ENCODE measurements at regions not wholly inside any gene's neighbourhood (a gene's known extent, or its start where the extent isn't known, plus 50 kb on each side); places are given as distances from the start of the nearest gene placed in this dataset.
"Not testable (repeated sequence)": the region's sequence is repeated elsewhere in the genome, so short reads cannot be mapped to it uniquely, and the experiment has no call there.

- H3K4me2 ChIP-seq; H3K4me3 Mint-ChIP-seq; H3K27ac Mint-ChIP-seq; H3K36me3 Mint-ChIP-seq; H4K20me1 ChIP-seq (ENCODE audit: low read depth); H3K9me3 Mint-ChIP-seq; H3K79me2 ChIP-seq (ENCODE audit: low read depth); H3K27me3 Mint-ChIP-seq (ENCODE audit: insufficient read depth, low read depth); H3K9me3 ChIP-seq (ENCODE audit: low read depth); H3K36me3 ChIP-seq; H3K4me1 ChIP-seq; H3F3A ChIP-seq (ENCODE audit: low read depth); H2AFZ ChIP-seq (replicated peaks); DNase-seq (ENCODE audit: low spot score); H3K27ac ChIP-seq; H3K4me3 ChIP-seq; H3K27me3 ChIP-seq; H3K4me1 Mint-ChIP-seq; H3K9ac ChIP-seq: not testable (repeated sequence)
These were observed 185.0 kb downstream of the NPIPA7 start for GRCh38 chr16:16563962-16564361.

GRCh38 chr16:16565326-16565725, 186.4 kb downstream of the NPIPA7 start:
- not testable (repeated sequence) for H3K79me2 ChIP-seq (ENCODE audit: low read depth); H3K9me3 ChIP-seq (ENCODE audit: low read depth); H3K4me3 Mint-ChIP-seq; H3K27ac ChIP-seq; H3F3A ChIP-seq (ENCODE audit: low read depth); H3K9ac ChIP-seq; H3K27me3 ChIP-seq; H3K9me3 Mint-ChIP-seq; H3K4me2 ChIP-seq; H3K4me1 ChIP-seq; H3K27ac Mint-ChIP-seq; H3K27me3 Mint-ChIP-seq (ENCODE audit: insufficient read depth, low read depth); H3K36me3 ChIP-seq; H3K4me1 Mint-ChIP-seq; DNase-seq (ENCODE audit: low spot score); H2AFZ ChIP-seq (replicated peaks); H4K20me1 ChIP-seq (ENCODE audit: low read depth); H3K4me3 ChIP-seq; H3K36me3 Mint-ChIP-seq

GRCh38 chr16:16570055-16570454, 191.1 kb downstream of the NPIPA7 start:
- H3K4me3 ChIP-seq; DNase-seq (ENCODE audit: low spot score); H3K9me3 ChIP-seq (ENCODE audit: low read depth); H2AFZ ChIP-seq (replicated peaks); H3K27me3 Mint-ChIP-seq (ENCODE audit: insufficient read depth, low read depth); H3K27ac Mint-ChIP-seq; H3K4me1 ChIP-seq; H3K36me3 Mint-ChIP-seq; H3K36me3 ChIP-seq; H3K4me2 ChIP-seq; H3K4me1 Mint-ChIP-seq; H3K9me3 Mint-ChIP-seq; H3K27ac ChIP-seq; H3K9ac ChIP-seq; H3K27me3 ChIP-seq; H3F3A ChIP-seq (ENCODE audit: low read depth); H3K4me3 Mint-ChIP-seq; H4K20me1 ChIP-seq (ENCODE audit: low read depth); H3K79me2 ChIP-seq (ENCODE audit: low read depth): not testable (repeated sequence)

- not testable (repeated sequence) for H3K27ac ChIP-seq; H3K9me3 Mint-ChIP-seq; H3K4me1 ChIP-seq; H3K4me3 ChIP-seq; H3K4me2 ChIP-seq; H3K27ac Mint-ChIP-seq; H3F3A ChIP-seq (ENCODE audit: low read depth); H3K36me3 ChIP-seq; DNase-seq (ENCODE audit: low spot score); H3K9me3 ChIP-seq (ENCODE audit: low read depth); H3K4me3 Mint-ChIP-seq; H3K79me2 ChIP-seq (ENCODE audit: low read depth); H2AFZ ChIP-seq (replicated peaks); H3K36me3 Mint-ChIP-seq; H3K4me1 Mint-ChIP-seq; H3K9ac ChIP-seq; H3K27me3 Mint-ChIP-seq (ENCODE audit: insufficient read depth, low read depth); H3K27me3 ChIP-seq; H4K20me1 ChIP-seq (ENCODE audit: low read depth)
These were observed 191.9 kb downstream of the NPIPA7 start for GRCh38 chr16:16570874-16571273.

- not testable (repeated sequence) for H3K36me3 ChIP-seq; H3K36me3 Mint-ChIP-seq; H3K4me2 ChIP-seq; H3K4me3 Mint-ChIP-seq; H3K9me3 ChIP-seq (ENCODE audit: low read depth); H3K27me3 Mint-ChIP-seq (ENCODE audit: insufficient read depth, low read depth); H3K4me1 ChIP-seq; H2AFZ ChIP-seq (replicated peaks); H3F3A ChIP-seq (ENCODE audit: low read depth); H3K27ac ChIP-seq; H3K9me3 Mint-ChIP-seq; H3K27ac Mint-ChIP-seq; H3K27me3 ChIP-seq; H3K79me2 ChIP-seq (ENCODE audit: low read depth); H3K9ac ChIP-seq; H3K4me1 Mint-ChIP-seq; H4K20me1 ChIP-seq (ENCODE audit: low read depth); DNase-seq (ENCODE audit: low spot score); H3K4me3 ChIP-seq
These were observed 193.3 kb downstream of the NPIPA7 start for GRCh38 chr16:16572130-16572774.

- not testable (repeated sequence) for H3K79me2 ChIP-seq (ENCODE audit: low read depth); H3K27me3 Mint-ChIP-seq (ENCODE audit: insufficient read depth, low read depth); H3K36me3 ChIP-seq; H3K4me2 ChIP-seq; H3K9me3 ChIP-seq (ENCODE audit: low read depth); H3K4me1 Mint-ChIP-seq; H3K9me3 Mint-ChIP-seq; H3K27me3 ChIP-seq; H4K20me1 ChIP-seq (ENCODE audit: low read depth); H3K36me3 Mint-ChIP-seq; H3K4me1 ChIP-seq; H3K9ac ChIP-seq; H3K4me3 Mint-ChIP-seq; H3F3A ChIP-seq (ENCODE audit: low read depth); H3K4me3 ChIP-seq; H2AFZ ChIP-seq (replicated peaks); H3K27ac Mint-ChIP-seq; H3K27ac ChIP-seq
- DNase-seq (ENCODE audit: low spot score) = peak; percentile 33
- peak; percentile 42 for TF ChIP-seq CTCF (IDR thresholded peaks at IDR 0.05)
These were observed 198.1 kb downstream of the NPIPA7 start for GRCh38 chr16:16577062-16577461.

All from neural progenitor cell (in vitro differentiated cells).